Activated B cell treated with CpG ODN at 0.5 μM for 24 hours (primary cell): ENCODE measurements at regions not wholly inside any gene's neighbourhood (a gene's known extent, or its start where the extent isn't known, plus 50 kb on each side); places are given as distances from the start of the nearest gene placed in this dataset.

ENCODE experiments used
- ATAC-seq: fragments of 200-7000 bp; cut with Tn5 transposase; one replicate; pipeline ENCODE4 v1.10.0; 2021; ENCODE audit warnings: low read depth, mild to moderate bottlenecking, moderate library complexity
- CTCF ChIA-PET: fragments of 350-600 bp; sonication (Branson Sonifier 250); formaldehyde crosslinking; loops from one replicate; lab custom pipeline; 2021; ENCODE audit warnings: antibody characterized with exemption; lab: Charles Lee
- POLR2A ChIA-PET: fragments of 350-600 bp; sonication (Branson Sonifier 250); formaldehyde crosslinking; loops from one replicate; lab custom pipeline; 2021; ENCODE audit warnings: antibody characterized with exemption; lab: Charles Lee
- DNase-seq: peaks from one replicate; pipeline ENCODE4 v3.0.0; 2022
- H3K27ac Mint-ChIP-seq: one replicate; pipeline ENCODE4 v1.8.0; 2020; ENCODE audit warnings: mixed read lengths
- H3K27me3 Mint-ChIP-seq: one replicate; pipeline ENCODE4 v1.8.0; 2021; ENCODE audit warnings: mixed read lengths
- H3K36me3 Mint-ChIP-seq: one replicate; pipeline ENCODE4 v1.8.0; 2021; ENCODE audit warnings: low read depth, mixed read lengths
- H3K4me1 Mint-ChIP-seq: one replicate; pipeline ENCODE4 v1.8.0; 2021; ENCODE audit warnings: mixed read lengths
- H3K4me3 Mint-ChIP-seq: one replicate; pipeline ENCODE4 v1.8.0; 2020; ENCODE audit warnings: mild to moderate bottlenecking, mixed read lengths
- H3K9me3 Mint-ChIP-seq: one replicate; pipeline ENCODE4 v1.8.0; 2020; ENCODE audit warnings: mixed read lengths
- CTCF ChIP-seq: fragments of 200-600 bp; IDR thresholded peaks from one replicate; pipeline ENCODE4 v1.8.0; 2022; ENCODE audit warnings: antibody characterized with exemption, mild to moderate bottlenecking
- intact Hi-C: fragments of 100-400 bp; cut with micrococcal nuclease; formaldehyde crosslinking; loops from one replicate; pipeline ENCODE4 v1.15.1; 2024

- Mint-ChIP-seq H3K9me3 (peaks cover 5% of the 10 kb centered on the region), H3K27ac (no peak overlapping the region), H3K36me3 (no peaks in the 10 kb centered on the region), H3K27me3 (no peaks in the 10 kb centered on the region), H3K4me1 (no peaks in the 10 kb centered on the region), H3K4me3 (no peak overlapping the region)
- ChIA-PET POLR2A (no interaction called here), CTCF (no interaction called here)
- DNase-seq (no peak), ATAC-seq (no peak)
- intact Hi-C loops: no loop called here
- no peak for TF ChIP-seq CTCF
These were observed 203.6 kb downstream of the ELAVL2 start for GRCh38 chr9:23622396-23622795.

GRCh38 chr9:23630488-23630887 is 195.6 kb downstream of the ELAVL2 start:
- Mint-ChIP-seq H3K4me1 (no peaks in the 10 kb centered on the region), H3K27me3 (no peaks in the 10 kb centered on the region), H3K27ac (no peak overlapping the region), H3K9me3 (peaks cover 6% of the 10 kb centered on the region), H3K4me3 (no peak overlapping the region), H3K36me3 (no peaks in the 10 kb centered on the region)
- DNase-seq: no peak
- ATAC-seq: no peak
- intact Hi-C loops: no loop called here
- ChIA-PET POLR2A (no interaction called here), CTCF (no interaction called here)
- TF ChIP-seq CTCF: no peak

DNA sequence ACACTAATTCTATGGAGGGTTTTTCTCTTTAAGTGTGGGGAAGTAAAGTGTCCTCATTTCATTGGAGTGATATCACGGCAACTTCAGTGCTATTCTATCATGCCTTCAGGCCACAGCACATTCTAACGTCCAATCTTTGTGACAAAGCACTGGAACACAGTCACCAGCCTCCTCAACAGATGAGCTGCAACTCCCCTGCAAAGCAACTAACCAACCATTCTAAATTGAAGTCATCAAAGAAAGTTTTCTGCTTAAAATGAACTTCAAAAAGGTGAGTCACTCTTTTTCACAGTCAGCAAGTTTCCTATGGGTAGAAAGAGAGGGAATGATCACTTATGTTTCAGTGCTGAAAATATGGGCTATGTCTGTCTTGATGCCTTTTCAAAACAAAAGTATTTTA is 190.8 kb downstream of the ELAVL2 start:
- Mint-ChIP-seq H3K27ac (no peak overlapping the region), H3K4me1 (no peaks in the 10 kb centered on the region), H3K9me3 (peaks cover 8% of the 10 kb centered on the region), H3K36me3 (no peaks in the 10 kb centered on the region), H3K27me3 (no peaks in the 10 kb centered on the region), H3K4me3 (no peak overlapping the region)
- DNase-seq: no peak
- TF ChIP-seq CTCF: no peak
- POLR2A ChIA-PET: no interaction called here
- CTCF ChIA-PET: no interaction called here
- intact Hi-C loops: no loop called here
- ATAC-seq: no peak

DNA sequence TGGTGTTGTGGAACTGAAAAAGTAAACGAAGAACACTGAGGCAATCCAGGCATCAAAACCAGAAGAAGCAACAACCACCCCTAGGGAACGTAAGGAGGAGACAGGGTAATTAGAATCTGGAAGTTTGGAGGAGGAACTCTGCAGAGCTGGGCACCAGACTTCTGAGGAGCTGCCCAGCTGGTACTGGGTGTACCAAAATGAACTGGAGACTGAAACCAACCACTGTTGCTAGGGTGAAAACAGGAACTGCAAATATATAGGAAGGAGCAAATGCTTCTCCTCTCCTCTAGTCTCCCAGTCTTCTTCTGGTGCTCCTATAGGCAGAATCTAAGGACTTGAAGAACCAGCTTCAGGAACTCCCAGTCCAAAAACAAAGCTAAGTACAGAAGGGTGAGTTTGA is 189.8 kb downstream of the ELAVL2 start:
- Mint-ChIP-seq H3K36me3 (no peaks in the 10 kb centered on the region), H3K4me3 (no peak overlapping the region), H3K27ac (no peak overlapping the region), H3K9me3 (peaks cover 8% of the 10 kb centered on the region), H3K4me1 (no peaks in the 10 kb centered on the region), H3K27me3 (no peaks in the 10 kb centered on the region)
- POLR2A ChIA-PET: no interaction called here
- TF ChIP-seq CTCF: no peak
- intact Hi-C loops: no loop called here
- CTCF ChIA-PET: no interaction called here
- DNase-seq (no peak), ATAC-seq (no peak)

- POLR2A ChIA-PET: no interaction called here
- H3K27me3 Mint-ChIP-seq: no peaks in the 10 kb centered on the region
- H3K36me3 Mint-ChIP-seq: no peaks in the 10 kb centered on the region
- intact Hi-C loops: no loop called here
- no peak for TF ChIP-seq CTCF
- H3K27ac Mint-ChIP-seq: no peak overlapping the region
- no peak for DNase-seq
- ATAC-seq: no peak
- no peaks in the 10 kb centered on the region for H3K4me1 Mint-ChIP-seq
- CTCF ChIA-PET: no interaction called here
- H3K9me3 Mint-ChIP-seq: peaks cover 5% of the 10 kb centered on the region
- H3K4me3 Mint-ChIP-seq: no peak overlapping the region
These were observed 188.0 kb downstream of the ELAVL2 start for GRCh38 chr9:23638011-23638410.
